ENCODE measurements at regions not wholly inside any gene's neighbourhood (a gene's known extent, or its start where the extent isn't known, plus 50 kb on each side); places are given as distances from the start of the nearest gene placed in this dataset.

DNA sequence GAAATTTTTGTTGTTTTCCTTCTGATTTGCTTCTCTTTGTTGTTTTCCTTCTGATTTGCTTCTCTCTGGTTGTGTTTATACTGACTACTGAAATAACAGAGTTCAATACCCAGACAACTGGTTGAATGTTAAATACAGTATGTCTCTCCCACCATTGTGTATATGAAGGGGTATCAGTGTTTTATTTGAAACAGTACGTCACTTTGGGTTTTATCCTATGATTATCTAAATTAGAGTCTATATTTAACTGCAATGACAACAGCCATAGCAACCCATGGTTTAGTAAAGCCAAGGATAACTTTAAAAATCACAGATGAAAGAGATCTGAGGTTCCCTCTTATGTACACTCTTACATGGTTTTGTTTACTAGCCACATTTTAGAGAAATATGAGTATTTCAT lies 141.3 kb downstream of the GNAT3 start:
- intact Hi-C loops (cut with micrococcal nuclease; ENCODE audit: unreplicated experiment): no loop called here
- no peak overlapping the region for H3K4me3 Mint-ChIP-seq (ENCODE audit: unreplicated experiment)
- no peak overlapping the region for H3K27ac Mint-ChIP-seq (ENCODE audit: unreplicated experiment)
- no peaks in the 10 kb centered on the region for H3K36me3 Mint-ChIP-seq (ENCODE audit: insufficient read depth, unreplicated experiment)
- Histone ChIP-seq H3K36me3 (ENCODE audit: control insufficient read depth, insufficient read depth, low read length) (no peaks in the 10 kb centered on the region), H3K4me3 (ENCODE audit: low read depth, low read length) (no peak overlapping the region), H3K9me3 (peaks cover 3% of the 10 kb centered on the region; the same call in 1 of the 2 replicates), H3K27me3 (replicated peaks; ENCODE audit: control insufficient read depth, insufficient read depth, low read length) (no peaks in the 10 kb centered on the region), H3K4me1 (peaks cover 11% of the 10 kb centered on the region; the same call in 1 of the 2 replicates)
- CTCF ChIA-PET: no interaction called here
- peaks cover 19% of the 10 kb centered on the region for H3K4me1 Mint-ChIP-seq (ENCODE audit: low read depth, unreplicated experiment)
- H3K27me3 Mint-ChIP-seq (ENCODE audit: insufficient read depth, unreplicated experiment): no peaks in the 10 kb centered on the region
- no peak for DNase-seq
- peaks cover 9% of the 10 kb centered on the region for H3K9me3 Mint-ChIP-seq (ENCODE audit: unreplicated experiment)
- no TSS peak for BruUV-seq (replicated peaks)
- no peak for TF ChIP-seq CTCF (IDR thresholded peaks at IDR 0.05; ENCODE audit: insufficient read depth in 1 of 2, low read depth in 1 of 2, low read length in 1 of 2, severe bottlenecking in 1 of 2, unreplicated experiment in 1 of 2)
- POLR2A ChIA-PET: no interaction called here

GRCh38 chr7:80369321-80369720 lies 142.5 kb downstream of the GNAT3 start:
- CTCF ChIA-PET: no interaction called here

GRCh38 chr7:80362677-80363076 lies 149.2 kb downstream of the GNAT3 start:
- Histone ChIP-seq H3K36me3 (ENCODE audit: control insufficient read depth, insufficient read depth, low read length) (no peaks in the 10 kb centered on the region), H3K4me1 (no peaks in the 10 kb centered on the region), H3K9me3 (peaks cover 7% of the 10 kb centered on the region; the same call in 1 of the 2 replicates), H3K27me3 (replicated peaks; ENCODE audit: control insufficient read depth, insufficient read depth, low read length) (no peaks in the 10 kb centered on the region), H3K4me3 (ENCODE audit: low read depth, low read length) (no peak overlapping the region)
- no peak overlapping the region for H3K4me3 Mint-ChIP-seq (ENCODE audit: unreplicated experiment)
- H3K36me3 Mint-ChIP-seq (ENCODE audit: insufficient read depth, unreplicated experiment): no peaks in the 10 kb centered on the region
- H3K9me3 Mint-ChIP-seq (ENCODE audit: unreplicated experiment): peaks cover 10% of the 10 kb centered on the region
- H3K27ac Mint-ChIP-seq (ENCODE audit: unreplicated experiment): no peak overlapping the region
- no peak for DNase-seq
- CTCF ChIA-PET: no interaction called here
- TF ChIP-seq CTCF (IDR thresholded peaks at IDR 0.05; ENCODE audit: insufficient read depth in 1 of 2, low read depth in 1 of 2, low read length in 1 of 2, severe bottlenecking in 1 of 2, unreplicated experiment in 1 of 2): no peak
- H3K4me1 Mint-ChIP-seq (ENCODE audit: low read depth, unreplicated experiment): no peaks in the 10 kb centered on the region
- no TSS peak for BruUV-seq (replicated peaks)
- intact Hi-C loops (cut with micrococcal nuclease; ENCODE audit: unreplicated experiment): no loop called here
- no peaks in the 10 kb centered on the region for H3K27me3 Mint-ChIP-seq (ENCODE audit: insufficient read depth, unreplicated experiment)
- POLR2A ChIA-PET: no interaction called here

More at GRCh38 chr7:80369321-80369720, 142.5 kb downstream of the GNAT3 start:
- POLR2A ChIA-PET: no interaction called here
- H3K4me3 ChIP-seq (ENCODE audit: low read depth, low read length): no peak overlapping the region
- BruUV-seq (replicated peaks): no TSS peak
- H3K27me3 ChIP-seq (replicated peaks; ENCODE audit: control insufficient read depth, insufficient read depth, low read length): no peaks in the 10 kb centered on the region
- TF ChIP-seq CTCF (IDR thresholded peaks at IDR 0.05; ENCODE audit: insufficient read depth in 1 of 2, low read depth in 1 of 2, low read length in 1 of 2, severe bottlenecking in 1 of 2, unreplicated experiment in 1 of 2): no peak
- Mint-ChIP-seq H3K27me3 (ENCODE audit: insufficient read depth, unreplicated experiment) (no peaks in the 10 kb centered on the region), H3K4me3 (ENCODE audit: unreplicated experiment) (no peak overlapping the region), H3K36me3 (ENCODE audit: insufficient read depth, unreplicated experiment) (no peaks in the 10 kb centered on the region), H3K9me3 (ENCODE audit: unreplicated experiment) (peaks cover 10% of the 10 kb centered on the region), H3K27ac (ENCODE audit: unreplicated experiment) (no peak overlapping the region), H3K4me1 (ENCODE audit: low read depth, unreplicated experiment) (peaks cover 19% of the 10 kb centered on the region)
- no peaks in the 10 kb centered on the region for H3K36me3 ChIP-seq (ENCODE audit: control insufficient read depth, insufficient read depth, low read length)
- no peak for DNase-seq
- intact Hi-C loops (cut with micrococcal nuclease; ENCODE audit: unreplicated experiment): no loop called here
- peaks cover 7% of the 10 kb centered on the region; the same call in 1 of the 2 replicates for H3K9me3 ChIP-seq
- peaks cover 11% of the 10 kb centered on the region; the same call in 1 of the 2 replicates for H3K4me1 ChIP-seq
